A549 (cell line): ENCODE measurements at regions not wholly inside any gene's neighbourhood (a gene's known extent, or its start where the extent isn't known, plus 50 kb on each side); places are given as distances from the start of the nearest gene placed in this dataset.

Experiments used
- ATAC-seq, 2 experiments: fragments of 200-7000 bp in 1 of 2; fragments of >200 bp in 1 of 2; cut with Nextera tagmentation in 1 of 2; cut with Tn5 transposase in 1 of 2; 3 replicates each; pipeline versions ENCODE4 v1.8.0 to v1.9.1; 2018 to 2020; ENCODE audit warnings: mild to moderate bottlenecking in 1 of 2, moderate library complexity in 1 of 2
- CTCF ChIA-PET: fragments of 300-600 bp; sonication (Branson Sonifier 250); formaldehyde crosslinking; extraction: SDS; loops from one replicate; lab custom pipeline; 2021; ENCODE audit warnings: antibody characterized with exemption, inconsistent platforms; lab: Yijun Ruan, JAX
- POLR2A ChIA-PET: fragments of 350-600 bp; formaldehyde crosslinking; extraction: SDS; loops from one replicate; lab custom pipeline; 2021; ENCODE audit warnings: antibody characterized with exemption, inconsistent platforms; lab: Yijun Ruan, JAX
- DNase-seq, 2 experiments: peaks; one replicate each; pipeline versions ENCODE4 v3.0.0 to v3.0.0-alpha.2; 2011 to 2016; ENCODE audit warnings: low read depth in 1 of 2, low spot score in 1 of 2
- FAIRE-seq: peaks from 2 replicates; lab custom pipeline; 2011; peaks lifted over from hg19 to GRCh38; lab: Jason Lieb, UNC
- H3K27ac ChIP-seq, 2 experiments: fragments of >200 bp; sonication (Bioruptor Twin); formaldehyde crosslinking; 3 replicates each; pipeline ENCODE4 v1.5.1; 2016 to 2017
- H3K4me1 ChIP-seq: fragments of >200 bp; sonication (Bioruptor Twin); formaldehyde crosslinking; 3 replicates; pipeline ENCODE4 v1.6.1; 2016
- H3K4me2 ChIP-seq: fragments of >200 bp; sonication (Bioruptor Twin); formaldehyde crosslinking; 3 replicates; pipeline ENCODE4 v1.6.1; 2016
- H3K4me3 ChIP-seq: fragments of >200 bp; sonication (Bioruptor Twin); formaldehyde crosslinking; 3 replicates; pipeline ENCODE4 v1.5.1; 2016
- H3K9me3 ChIP-seq: fragments of >200 bp; sonication (Bioruptor Twin); formaldehyde crosslinking; 3 replicates; pipeline ENCODE4 v1.6.1; 2016
- CBX8 ChIP-seq: fragments of 200-600 bp; sonication (generic); IDR thresholded peaks from 2 replicates; pipeline ENCODE4 v1.6.1; 2016
- CEBPB ChIP-seq, 2 experiments: fragments of >200 bp in 1 of 2; sonication (Bioruptor Twin) in 1 of 2; formaldehyde crosslinking in 1 of 2; IDR thresholded peaks; 2 replicates each; pipeline ENCODE4 v1.6.1; 2012 to 2016
- CTCF ChIP-seq: fragments of >200 bp; sonication (Bioruptor Twin); formaldehyde crosslinking; IDR thresholded peaks from 3 replicates; pipeline ENCODE4 v1.5.1; 2016
- E2F6 ChIP-seq: IDR thresholded peaks from 2 replicates; pipeline ENCODE4 v1.6.1; 2012; ENCODE audit warnings: low read depth, borderline replicate concordance
- EHF ChIP-seq: fragments of 250-450 bp; sonication (Bioruptor Pico); IDR thresholded peaks from 2 replicates; pipeline ENCODE4 v1.5.0; 2020; ENCODE audit warnings: mild to moderate bottlenecking
- ESRRA ChIP-seq: fragments of 150-350 bp; IDR thresholded peaks from 2 replicates; pipeline ENCODE4 v1.6.1; 2014; ENCODE audit warnings: mild to moderate bottlenecking, low read length, borderline replicate concordance
- FOSL2 ChIP-seq, 2 experiments: fragments of 450-650 bp in 1 of 2; fragments of >200 bp in 1 of 2; sonication (Bioruptor Twin) in 1 of 2; formaldehyde crosslinking; IDR thresholded peaks; 2 replicates each; pipeline versions ENCODE4 v1.5.0 to v1.6.1; 2016 to 2020; ENCODE audit warnings: mild to moderate bottlenecking in 1 of 2, moderate library complexity in 1 of 2
- HDAC2 ChIP-seq: fragments of 200-600 bp; sonication (generic); IDR thresholded peaks from 2 replicates; pipeline ENCODE4 v1.6.1; 2016
- HMGXB4 ChIP-seq: fragments of 250-450 bp; sonication (Bioruptor Pico); IDR thresholded peaks from 2 replicates; pipeline ENCODE4 v1.5.0; 2021; ENCODE audit warnings: mild to moderate bottlenecking, moderate library complexity, borderline replicate concordance
- JUN ChIP-seq, 2 experiments: fragments of >200 bp; sonication (Bioruptor Twin); formaldehyde crosslinking; IDR thresholded peaks; 2 replicates in 1 of 2; 3 replicates in 1 of 2; pipeline ENCODE4 v1.6.1; 2016 to 2017
- MAZ ChIP-seq: fragments of 150-350 bp; IDR thresholded peaks from 2 replicates; pipeline ENCODE4 v1.6.1; 2014; ENCODE audit warnings: antibody characterized with exemption, low read depth, low read length, borderline replicate concordance
- MYC ChIP-seq: IDR thresholded peaks from 2 replicates; pipeline ENCODE4 v1.6.1; 2012; ENCODE audit warnings: mild to moderate bottlenecking, inconsistent platforms, low read length, improper control_type of control experiment, borderline replicate concordance
- NFE2L2 ChIP-seq: fragments of 150-350 bp; conservative IDR thresholded peaks from 2 replicates; pipeline ENCODE4 v1.6.1; 2014; ENCODE audit warnings: low read length
- NR3C1 ChIP-seq: fragments of >200 bp; sonication (Bioruptor Twin); formaldehyde crosslinking; IDR thresholded peaks from 3 replicates; pipeline ENCODE4 v1.6.1; 2017
- PHF8 ChIP-seq: fragments of 200-600 bp; sonication (generic); IDR thresholded peaks from 2 replicates; pipeline ENCODE4 v1.6.1; 2016; ENCODE audit warnings: low read depth, mild to moderate bottlenecking, antibody characterized with exemption, moderate library complexity, borderline replicate concordance
- RAD21 ChIP-seq, 2 experiments: fragments of >200 bp in 1 of 2; sonication (Bioruptor Twin) in 1 of 2; formaldehyde crosslinking in 1 of 2; IDR thresholded peaks in 1 of 2; conservative IDR thresholded peaks in 1 of 2; 2 replicates in 1 of 2; 3 replicates in 1 of 2; pipeline ENCODE4 v1.6.1; 2012 to 2018; ENCODE audit warnings: inconsistent platforms in 1 of 2
- RFX5 ChIP-seq: fragments of 450-650 bp; IDR thresholded peaks from 2 replicates; pipeline ENCODE4 v1.7.1; 2014; ENCODE audit warnings: antibody characterized with exemption, mild to moderate bottlenecking, moderate library complexity
- SREBF2 ChIP-seq: fragments of 450-650 bp; IDR thresholded peaks from 2 replicates; pipeline ENCODE4 v1.6.1; 2014; ENCODE audit warnings: mild to moderate bottlenecking, moderate library complexity
- ZSCAN20 ChIP-seq: fragments of 250-450 bp; sonication (Bioruptor Pico); IDR thresholded peaks from 2 replicates; pipeline ENCODE4 v1.8.0; 2022; ENCODE audit warnings: mild to moderate bottlenecking, moderate library complexity
- WGBS: methylation state at CpG from one replicate; pipeline ENCODE4 v1.1.6; 2017; ENCODE audit errors: missing lambda C conversion rate; 5-methylcytosine and 5-hydroxymethylcytosine counted together

GRCh38 chr6:4486568-4487315, 289.5 kb upstream of the CDYL start:
- ChIA-PET POLR2A (no interaction called here), CTCF (no interaction called here)
- H3K4me1 ChIP-seq = no peaks in the 10 kb centered on the region
- no peak for DNase-seq
- no peak for TF ChIP-seq HMGXB4 (CRISPR knock-in tag)
- TF ChIP-seq PHF8 = no peak
- H3K9me3 ChIP-seq = peaks cover 30% of the 10 kb centered on the region
- no peak for FAIRE-seq
- H3K4me3 ChIP-seq = no peak overlapping the region
- no peak overlapping the region for H3K27ac ChIP-seq
- ATAC-seq = no peak
- H3K4me2 ChIP-seq = no peak overlapping the region
- WGBS = 78% methylated on average over 7 of the region's 7 CpGs

GRCh38 chr6:4485735-4486134, 290.5 kb upstream of the CDYL start:
- TF ChIP-seq CTCF = no peak
- no peak for TF ChIP-seq ZSCAN20 (CRISPR knock-in tag)
- no peak for TF ChIP-seq ESRRA
- no peak for TF ChIP-seq CEBPB (IDR thresholded peaks at IDR 0.05)
- no peak for TF ChIP-seq SREBF2
- TF ChIP-seq RFX5 = no peak
- no peak for TF ChIP-seq NR3C1
- TF ChIP-seq E2F6 = no peak
- TF ChIP-seq JUN (IDR thresholded peaks at IDR 0.05) = no peak
- TF ChIP-seq RAD21 (conservative IDR thresholded peaks at IDR 0.05 in 1 of 2, IDR thresholded peaks at IDR 0.05 in 1 of 2) = no peak
- TF ChIP-seq FOSL2 (IDR thresholded peaks at IDR 0.05) = no peak
- TF ChIP-seq FOSL2 (CRISPR knock-in tag; IDR thresholded peaks at IDR 0.05) = no peak
- no peak for TF ChIP-seq MYC
- no peak for TF ChIP-seq HDAC2
- no peak for TF ChIP-seq MAZ
- no peak for TF ChIP-seq EHF (CRISPR knock-in tag)
- TF ChIP-seq CBX8 = no peak
- FAIRE-seq (no peak), DNase-seq (no peak), ATAC-seq (no peak)
- peaks cover 30% of the 10 kb centered on the region for H3K9me3 ChIP-seq
- H3K4me3 ChIP-seq = no peak overlapping the region
- ChIA-PET CTCF (interaction anchor here (1.1 kb wide), 1 partner anchor 10 kb away, joined by 4 read pairs; no protein-coding TSS in a partner anchor), POLR2A (no interaction called here)
- H3K4me2 ChIP-seq = no peak overlapping the region
- WGBS = 82% methylated on average over 5 of the region's 5 CpGs
- no peak overlapping the region for H3K27ac ChIP-seq
- H3K4me1 ChIP-seq = no peaks in the 10 kb centered on the region

GRCh38 chr6:4482461-4482860, 293.7 kb upstream of the CDYL start:
- Histone ChIP-seq H3K4me2 (no peak overlapping the region), H3K27ac (no peak overlapping the region), H3K4me3 (no peak overlapping the region), H3K9me3 (peaks cover 7% of the 10 kb centered on the region; the same call in 1 of the 3 replicates), H3K4me1 (no peaks in the 10 kb centered on the region)
- ATAC-seq = no peak
- WGBS = 89% methylated on average over 16 of the region's 29 CpGs
- no peak for TF ChIP-seq NFE2L2
- DNase-seq = no peak
- POLR2A ChIA-PET = interaction anchor here (0.6 kb wide), 1 partner anchor 86 kb away, joined by 3 read pairs; no protein-coding TSS in a partner anchor
- no peak for FAIRE-seq
- CTCF ChIA-PET = no interaction called here
